ENCODE measurements at regions not wholly inside any gene's neighbourhood (a gene's known extent, or its start where the extent isn't known, plus 50 kb on each side); places are given as distances from the start of the nearest gene placed in this dataset.
"Not testable (repeated sequence)": the region's sequence is repeated elsewhere in the genome, so short reads cannot be mapped to it uniquely, and the experiment has no call there.

DNA sequence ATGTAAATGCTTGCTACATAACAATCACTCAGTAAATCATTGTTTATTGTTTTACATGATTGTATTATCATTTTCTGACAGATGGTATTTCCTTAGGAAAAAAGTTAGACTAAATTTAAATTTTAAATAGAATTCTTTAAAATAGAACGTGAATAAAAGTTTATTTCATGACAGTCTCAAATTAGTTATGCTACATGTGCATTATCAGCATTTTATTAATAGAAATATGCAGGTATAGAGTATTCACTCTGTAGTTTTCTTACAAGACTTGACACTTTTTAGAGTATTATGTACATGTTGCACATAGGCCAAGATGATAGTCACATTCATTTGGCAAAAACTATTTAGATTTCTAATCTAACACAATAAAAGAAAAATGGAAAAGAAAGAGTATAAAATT, 213.3 kb upstream of the SPRY1 start:
- no peak for FAIRE-seq
- TF ChIP-seq, protein P1, sequence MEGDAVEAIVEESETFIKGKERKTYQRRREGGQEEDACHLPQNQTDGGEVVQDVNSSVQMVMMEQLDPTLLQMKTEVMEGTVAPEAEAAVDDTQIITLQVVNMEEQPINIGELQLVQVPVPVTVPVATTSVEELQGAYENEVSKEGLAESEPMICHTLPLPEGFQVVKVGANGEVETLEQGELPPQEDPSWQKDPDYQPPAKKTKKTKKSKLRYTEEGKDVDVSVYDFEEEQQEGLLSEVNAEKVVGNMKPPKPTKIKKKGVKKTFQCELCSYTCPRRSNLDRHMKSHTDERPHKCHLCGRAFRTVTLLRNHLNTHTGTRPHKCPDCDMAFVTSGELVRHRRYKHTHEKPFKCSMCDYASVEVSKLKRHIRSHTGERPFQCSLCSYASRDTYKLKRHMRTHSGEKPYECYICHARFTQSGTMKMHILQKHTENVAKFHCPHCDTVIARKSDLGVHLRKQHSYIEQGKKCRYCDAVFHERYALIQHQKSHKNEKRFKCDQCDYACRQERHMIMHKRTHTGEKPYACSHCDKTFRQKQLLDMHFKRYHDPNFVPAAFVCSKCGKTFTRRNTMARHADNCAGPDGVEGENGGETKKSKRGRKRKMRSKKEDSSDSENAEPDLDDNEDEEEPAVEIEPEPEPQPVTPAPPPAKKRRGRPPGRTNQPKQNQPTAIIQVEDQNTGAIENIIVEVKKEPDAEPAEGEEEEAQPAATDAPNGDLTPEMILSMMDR (IDR thresholded peaks at IDR 0.05; ENCODE audit: insufficient read depth, missing control alignments), result no peak
- DNase-seq (ENCODE audit: insufficient read length, low spot score), result no peak

DNA sequence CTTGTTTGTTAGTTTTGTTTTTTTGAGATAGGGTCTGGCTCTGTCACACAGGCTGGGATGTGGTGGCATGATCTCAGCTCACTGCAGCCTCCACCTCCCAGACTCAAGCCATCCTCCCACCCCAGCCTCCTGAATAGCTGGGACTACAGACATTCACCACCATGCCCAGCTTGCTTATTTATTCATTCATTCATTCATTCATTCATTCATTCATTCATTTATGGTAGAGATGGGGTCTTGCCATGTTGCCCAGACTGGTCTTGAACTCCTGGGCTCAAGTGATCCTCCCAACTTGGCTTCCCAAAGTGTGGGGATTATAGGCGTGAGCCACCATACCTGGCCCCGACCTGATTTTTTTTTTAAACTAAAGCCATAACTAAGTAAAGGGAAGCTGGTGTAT, 212.8 kb upstream of the SPRY1 start:
- FAIRE-seq; DNase-seq (ENCODE audit: insufficient read length, low spot score): not testable (repeated sequence)

DNA sequence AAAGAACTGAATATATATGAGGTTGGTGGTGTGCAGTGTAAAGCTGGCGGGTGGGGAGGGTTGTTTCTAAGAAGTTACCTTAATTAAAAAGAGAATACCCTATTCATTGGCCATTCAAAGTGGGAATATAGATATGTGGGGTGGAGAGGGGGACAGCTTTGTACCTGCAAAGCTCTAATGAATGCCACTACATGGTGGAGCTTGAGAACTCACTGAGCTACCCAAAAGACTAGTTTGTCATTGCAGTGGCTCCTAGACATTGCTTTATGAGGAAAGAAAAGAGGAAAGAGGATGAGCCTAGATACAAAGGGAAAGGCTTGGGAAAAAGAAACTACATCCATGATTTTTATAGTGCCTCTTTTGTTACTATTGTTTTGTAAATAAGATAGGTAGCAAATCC, 209.9 kb upstream of the SPRY1 start:
- no peak for DNase-seq (ENCODE audit: insufficient read length, low spot score)
- TF ChIP-seq, protein P1 (IDR thresholded peaks at IDR 0.05; ENCODE audit: insufficient read depth, missing control alignments), result no peak
- no peak for FAIRE-seq

DNA sequence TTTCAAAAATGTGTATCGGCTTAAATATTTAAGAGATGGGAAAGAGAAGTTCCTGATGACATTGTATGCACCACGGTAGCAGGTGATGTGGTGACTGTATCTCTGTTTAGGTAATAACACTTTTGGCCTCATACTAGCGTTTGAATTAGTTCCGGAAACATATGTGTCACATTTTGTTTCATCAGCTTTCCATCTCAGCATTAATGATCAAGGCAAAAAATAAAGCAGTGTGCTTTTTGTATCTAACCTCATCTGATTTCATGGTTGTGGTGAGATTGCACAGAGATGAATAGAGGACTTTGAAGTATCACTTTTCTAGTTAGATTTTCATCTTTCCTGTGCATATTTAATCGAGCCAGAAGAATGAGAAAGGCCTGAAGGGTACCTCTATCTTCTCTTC, 206.4 kb upstream of the SPRY1 start:
- DNase-seq (ENCODE audit: insufficient read length, low spot score) (no peak), FAIRE-seq (no peak)
- TF ChIP-seq, protein P1 (IDR thresholded peaks at IDR 0.05; ENCODE audit: insufficient read depth, missing control alignments), result no peak

DNA sequence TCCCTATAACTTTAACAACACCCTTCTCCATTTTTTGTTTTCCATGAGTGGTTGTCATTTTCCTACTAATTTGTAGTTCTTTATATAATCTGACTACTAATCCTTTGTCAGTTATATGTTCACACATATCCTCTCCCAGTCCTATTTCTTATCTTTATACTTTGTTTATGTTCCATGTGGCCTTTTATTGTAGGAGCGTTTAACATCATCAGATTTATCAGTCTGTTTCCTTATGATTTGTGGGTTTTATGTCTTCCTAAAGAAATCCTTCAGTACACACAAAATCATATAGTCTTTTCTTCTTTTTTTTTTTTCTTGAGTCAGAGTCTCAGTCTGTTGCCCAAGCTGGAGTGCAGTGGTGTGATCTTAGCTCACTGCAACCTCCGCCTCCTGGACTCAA, 204.9 kb upstream of the SPRY1 start:
- no peak for DNase-seq (ENCODE audit: insufficient read length, low spot score)
- TF ChIP-seq, protein P1 (IDR thresholded peaks at IDR 0.05; ENCODE audit: insufficient read depth, missing control alignments), result no peak
- no peak for FAIRE-seq

DNA sequence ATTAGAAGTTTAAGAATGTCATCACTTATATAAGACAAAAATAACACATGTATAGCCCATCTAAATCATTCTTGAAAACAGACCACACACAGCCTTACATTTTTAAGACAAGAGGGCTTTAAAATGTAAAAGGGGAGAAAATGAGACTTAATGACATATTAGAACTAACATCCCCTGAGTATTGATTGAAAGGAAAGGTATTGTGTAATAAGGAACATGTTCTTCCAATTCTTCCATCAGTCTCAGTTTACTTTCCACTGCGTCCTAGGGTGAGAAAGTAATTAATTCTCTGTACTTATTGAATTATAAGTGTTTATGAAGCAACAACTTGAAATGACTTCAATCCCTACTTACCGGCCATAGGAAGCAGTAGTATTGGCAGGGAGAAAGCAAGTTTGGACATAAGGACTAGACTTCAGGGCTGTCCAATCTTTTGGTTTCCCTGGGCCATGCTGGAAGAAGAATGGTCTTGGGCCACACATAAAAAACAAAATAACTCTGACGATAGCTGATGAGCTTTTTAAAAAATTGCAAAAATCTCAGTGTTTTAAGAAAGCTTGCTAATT, 202.7 kb upstream of the SPRY1 start:
- no peak for FAIRE-seq
- TF ChIP-seq, protein P1 (IDR thresholded peaks at IDR 0.05; ENCODE audit: insufficient read depth, missing control alignments), result no peak

DNA sequence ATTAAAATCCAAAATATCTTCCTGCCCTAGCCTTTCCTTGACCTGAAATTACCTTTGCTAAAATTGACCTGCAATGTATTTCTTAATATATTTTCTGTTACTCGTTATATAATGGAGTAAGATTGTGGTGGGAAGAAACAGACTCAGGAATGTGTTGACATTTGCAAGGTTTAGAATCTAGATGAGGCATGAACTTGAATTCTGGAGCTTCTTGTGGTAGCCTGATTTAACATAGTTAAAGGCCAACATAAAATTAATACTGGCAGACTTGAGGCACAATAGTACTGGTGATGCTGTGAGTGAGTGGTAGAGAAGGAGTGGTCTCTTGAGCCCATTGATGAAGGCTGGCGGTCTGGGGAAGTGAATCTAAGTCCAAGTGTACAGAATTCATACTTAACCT, 197.9 kb upstream of the SPRY1 start:
- FAIRE-seq (no peak), DNase-seq (ENCODE audit: insufficient read length, low spot score) (no peak)
- TF ChIP-seq, protein P1 (IDR thresholded peaks at IDR 0.05; ENCODE audit: insufficient read depth, missing control alignments), result no peak

More for the DNA sequence above, 202.7 kb upstream of the SPRY1 start:
- no peak for DNase-seq (ENCODE audit: insufficient read length, low spot score)
